NCI-H1417 treated with DMSO at 0.1 percent for 48 hours (cell line): ENCODE measurements at regions not wholly inside any gene's neighbourhood (a gene's known extent, or its start where the extent isn't known, plus 50 kb on each side); places are given as distances from the start of the nearest gene placed in this dataset.

Experiments
- DNase-seq: peaks from one replicate; lab custom pipeline; 2025; lab: John Stamatoyannopoulos, UW

DNA sequence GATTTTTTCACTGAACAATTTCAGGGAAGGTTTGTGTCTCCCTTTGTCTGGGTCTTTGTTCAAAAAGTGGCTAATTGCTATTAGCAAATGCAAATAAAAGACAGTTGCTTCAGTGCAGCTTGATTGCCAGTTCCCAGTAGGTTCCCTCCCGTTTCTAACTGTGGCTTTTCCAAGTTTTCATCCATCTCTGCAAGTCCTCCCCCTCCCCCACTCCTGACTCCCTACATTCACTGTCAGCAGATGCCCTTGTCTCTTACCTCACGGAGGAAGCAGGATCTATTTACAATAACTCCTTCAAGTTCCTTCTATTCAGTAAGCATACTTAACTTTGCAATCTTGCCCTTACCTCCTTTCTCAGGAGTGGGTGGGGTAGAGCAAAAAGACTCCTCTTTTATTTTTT lies 55.4 kb upstream of the SCEL start:
- no peak for DNase-seq

DNA sequence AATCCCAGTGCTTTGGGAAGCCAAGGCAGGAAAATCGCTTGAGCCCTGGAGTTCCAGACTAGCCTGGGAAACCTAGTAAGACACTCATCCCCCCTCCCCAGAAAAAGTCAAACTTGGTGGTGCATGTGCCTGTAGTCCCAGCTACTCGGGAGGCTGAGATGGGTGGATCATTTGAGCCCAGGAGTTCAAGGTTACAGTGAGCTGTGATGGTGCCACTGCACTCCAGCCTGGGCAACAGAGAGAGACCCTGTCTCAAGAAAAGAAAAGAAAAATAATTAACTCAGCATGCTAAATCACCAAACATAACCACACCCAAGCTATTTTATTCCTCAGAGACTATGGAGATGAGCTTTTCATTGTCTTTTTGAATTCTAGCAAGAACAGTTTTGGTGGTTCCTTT lies 56.2 kb upstream of the SCEL start:
- DNase-seq, result no peak

DNA sequence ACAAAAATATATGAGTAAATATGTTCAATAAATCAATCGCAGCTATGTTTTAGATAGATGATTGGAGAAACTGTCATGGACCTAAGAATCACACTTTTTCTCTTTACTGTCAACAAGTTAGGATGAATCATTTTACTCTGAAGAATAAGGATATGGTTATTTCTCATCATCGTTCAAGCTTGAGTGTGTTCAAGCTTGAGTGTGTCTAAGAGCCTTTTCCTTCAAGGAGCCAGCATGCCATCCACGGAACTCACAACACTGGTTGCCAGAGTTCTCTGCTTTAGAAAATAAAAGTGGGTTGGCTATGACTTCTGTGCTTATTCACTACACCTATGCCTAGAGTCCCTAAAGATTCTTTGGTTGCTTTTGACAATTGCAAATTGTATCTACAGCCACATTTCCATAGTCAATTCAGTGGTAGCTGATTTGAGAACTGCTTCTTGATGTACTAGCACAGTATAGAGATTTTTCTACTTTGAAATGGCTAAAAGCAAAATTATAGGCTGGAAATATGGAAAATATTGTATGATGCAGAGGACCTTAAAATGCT lies 58.1 kb upstream of the SCEL start:
- no peak for DNase-seq

DNA sequence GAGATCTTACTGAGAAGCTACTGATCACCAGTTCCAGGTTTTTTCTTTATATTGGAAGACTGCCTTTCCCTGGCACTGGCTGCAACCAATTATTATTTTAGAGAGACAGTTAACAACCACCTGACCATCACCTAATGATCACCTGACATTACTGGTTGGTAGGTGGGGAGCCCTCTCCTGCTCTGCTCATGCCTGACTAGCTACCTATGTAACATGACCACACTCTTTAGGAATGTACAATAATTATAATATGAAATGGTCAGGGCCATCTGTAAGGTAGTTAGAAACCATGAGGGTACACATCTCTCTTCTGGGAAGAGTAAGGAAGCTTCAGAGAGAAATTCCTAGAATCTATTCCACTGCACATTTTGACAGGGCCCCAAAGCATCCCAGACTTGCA lies 59.0 kb upstream of the SCEL start:
- no peak for DNase-seq

DNA sequence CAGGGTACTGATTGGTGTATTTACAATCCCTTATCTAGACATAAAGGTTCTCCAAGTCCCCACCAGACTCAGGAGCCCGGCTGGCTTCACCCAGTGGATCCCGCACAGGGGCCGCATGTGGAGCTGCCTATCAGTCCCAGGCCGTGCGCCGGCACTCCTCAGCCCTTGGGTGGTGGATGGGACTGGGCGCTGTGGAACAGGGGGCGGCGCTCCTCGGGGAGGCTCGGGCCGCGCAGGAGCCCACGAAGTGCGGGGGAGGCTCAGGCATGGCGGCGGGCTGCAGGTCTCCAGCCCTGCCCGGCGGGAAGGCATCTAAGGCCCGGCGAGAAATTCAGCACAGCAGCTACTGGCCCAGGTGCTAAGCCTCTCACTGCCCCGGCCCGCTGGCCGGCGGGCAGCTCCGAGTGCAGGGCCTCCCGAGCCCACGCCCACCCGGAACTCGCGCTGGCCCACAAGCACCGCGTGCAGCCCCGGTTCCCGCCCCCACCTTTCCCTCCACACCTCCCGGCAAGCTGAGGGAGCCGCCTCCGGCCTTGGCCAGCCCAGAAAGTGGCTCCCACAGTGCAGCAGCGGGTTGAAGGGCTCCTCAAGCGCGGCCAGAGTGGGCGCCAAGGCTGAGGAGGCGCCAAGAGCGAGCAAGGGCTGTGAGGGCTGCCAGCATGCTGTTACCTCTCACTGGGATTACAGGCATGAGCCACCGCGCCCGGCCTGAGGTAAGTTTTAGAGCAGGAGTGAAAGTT lies 60.0 kb upstream of the SCEL start:
- DNase-seq, result no peak

DNA sequence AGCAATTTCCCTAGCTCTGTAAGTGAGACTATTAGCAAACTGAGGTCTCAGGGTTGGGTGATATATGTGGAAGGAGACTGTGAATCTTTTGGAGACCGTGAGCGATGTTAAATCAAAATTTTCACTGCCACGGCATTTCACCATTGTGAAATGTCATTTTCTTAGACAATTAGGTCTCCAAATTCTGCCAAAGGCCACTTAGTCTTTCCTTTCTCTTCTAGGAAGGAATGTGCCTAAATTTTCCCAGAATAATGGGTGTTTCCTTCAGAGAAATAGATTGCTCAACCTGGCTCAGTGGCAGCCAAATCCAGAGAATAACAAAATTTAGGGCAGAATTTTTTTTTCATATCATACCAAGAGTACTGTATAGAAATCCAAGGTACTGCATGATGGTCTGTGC lies 64.5 kb upstream of the SCEL start:
- DNase-seq, result no peak

DNA sequence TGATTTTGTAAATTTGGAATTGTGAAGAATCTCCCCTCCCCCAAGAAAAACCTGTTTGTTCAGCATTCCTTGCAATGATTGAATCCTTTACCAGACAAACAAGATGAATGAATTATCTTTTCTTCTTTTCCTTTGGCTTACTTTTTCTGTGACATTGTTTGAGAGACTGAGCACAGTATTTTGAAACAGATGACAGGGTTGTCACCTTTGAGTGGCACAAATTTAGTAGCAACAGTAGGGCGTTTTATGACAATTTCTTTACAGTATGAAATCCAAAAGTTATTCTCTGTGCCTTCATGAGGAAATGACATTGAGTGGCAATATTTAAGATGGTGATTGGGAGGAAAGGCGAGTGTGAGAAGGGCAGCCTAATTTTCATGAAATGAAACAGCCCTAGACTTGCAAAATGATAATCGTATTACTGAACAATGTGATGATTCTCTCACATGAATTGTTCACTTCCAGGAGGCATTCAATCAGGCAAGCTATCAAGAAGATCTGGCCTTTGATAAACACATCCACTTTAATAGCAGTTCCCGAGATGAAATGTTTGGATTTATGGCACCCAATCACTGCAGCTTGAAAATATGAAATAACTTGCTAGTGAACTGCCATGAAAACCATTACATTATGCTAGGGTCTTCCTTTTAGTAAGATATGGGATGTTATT lies 68.6 kb upstream of the SCEL start:
- DNase-seq, result no peak

DNA sequence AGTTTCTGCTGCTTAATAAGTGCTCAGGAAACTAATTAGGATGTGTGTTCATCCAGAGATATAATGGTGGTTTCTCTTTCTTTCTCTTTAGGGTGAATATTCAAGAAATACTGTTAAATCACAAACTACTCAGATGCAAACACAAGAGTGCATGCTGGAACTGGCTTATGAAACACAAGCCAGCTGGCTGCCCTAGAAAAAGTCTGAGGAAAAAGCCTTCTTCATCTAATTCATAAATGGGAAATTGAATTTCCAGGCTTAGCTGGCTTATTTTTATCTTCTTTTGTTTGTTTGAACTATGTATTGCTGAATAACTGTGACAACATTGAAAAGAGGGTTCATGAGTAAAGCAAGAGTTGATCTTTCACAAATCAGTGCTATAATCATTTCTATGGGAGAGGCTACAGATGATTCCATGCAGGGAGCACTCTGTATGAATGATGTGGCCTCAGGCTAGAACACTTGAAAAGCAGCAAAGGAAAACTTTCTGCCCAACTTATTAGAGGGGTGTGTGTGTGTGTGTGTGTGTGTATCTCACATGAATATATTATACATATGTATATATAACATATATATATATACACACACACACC lies 69.8 kb upstream of the SCEL start:
- no peak for DNase-seq

DNA sequence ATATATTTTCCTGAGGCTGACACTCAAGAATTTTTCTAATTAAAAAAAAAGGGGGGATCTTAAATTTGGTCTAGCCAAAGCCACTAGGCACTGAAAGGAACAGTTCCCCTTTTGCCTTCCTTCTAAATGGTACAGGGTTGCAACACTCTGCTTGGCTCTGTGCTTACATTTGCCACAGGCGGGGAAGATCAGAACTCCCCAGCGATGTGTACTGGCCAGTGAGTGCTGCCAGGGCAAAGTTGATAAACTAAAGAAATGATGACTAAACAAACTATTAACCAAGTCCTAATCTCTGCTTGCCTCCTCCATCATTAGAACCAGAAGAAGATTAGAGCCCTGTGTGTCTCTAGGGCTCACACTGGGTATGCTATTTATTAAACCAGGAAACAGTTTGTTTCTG lies 75.3 kb upstream of the SCEL start:
- no peak for DNase-seq

DNA sequence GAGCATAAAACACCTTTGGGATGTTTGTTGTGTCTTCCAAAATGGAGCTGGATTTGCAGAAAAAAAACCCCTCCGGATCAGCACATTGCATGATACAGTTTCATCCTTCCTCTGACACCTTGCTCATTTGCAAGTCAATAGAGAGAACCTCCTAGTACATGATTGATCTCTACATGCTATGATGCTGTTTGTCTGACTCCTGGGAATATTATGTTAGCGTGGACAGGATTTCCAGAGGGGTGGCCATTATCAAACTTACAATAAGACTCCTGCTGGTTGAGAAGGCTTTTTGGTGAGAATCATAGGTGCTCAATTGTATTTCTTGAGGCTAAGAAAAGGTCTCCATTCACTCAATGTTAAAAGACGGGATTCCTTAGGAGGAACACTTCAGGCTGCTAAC lies 75.9 kb upstream of the SCEL start:
- no peak for DNase-seq

DNA sequence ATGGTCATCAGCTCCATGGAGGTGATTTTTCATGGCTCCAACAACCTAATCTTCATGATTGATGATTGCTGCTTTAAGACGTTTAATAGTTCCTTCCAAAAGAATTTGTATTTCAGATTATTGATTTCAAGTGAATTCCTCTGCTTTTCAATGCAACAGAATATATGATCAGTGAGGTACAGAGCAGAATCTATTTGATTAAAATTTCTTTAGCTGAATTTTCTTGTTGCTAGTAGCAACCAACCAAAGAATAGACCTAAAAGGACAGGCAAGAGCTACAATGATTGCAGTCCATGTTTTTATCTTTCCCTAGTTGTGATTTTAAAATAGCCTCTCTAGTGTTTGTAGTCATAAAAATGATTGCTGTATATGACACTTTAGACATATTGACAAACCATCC lies 76.8 kb upstream of the SCEL start:
- no peak for DNase-seq

DNA sequence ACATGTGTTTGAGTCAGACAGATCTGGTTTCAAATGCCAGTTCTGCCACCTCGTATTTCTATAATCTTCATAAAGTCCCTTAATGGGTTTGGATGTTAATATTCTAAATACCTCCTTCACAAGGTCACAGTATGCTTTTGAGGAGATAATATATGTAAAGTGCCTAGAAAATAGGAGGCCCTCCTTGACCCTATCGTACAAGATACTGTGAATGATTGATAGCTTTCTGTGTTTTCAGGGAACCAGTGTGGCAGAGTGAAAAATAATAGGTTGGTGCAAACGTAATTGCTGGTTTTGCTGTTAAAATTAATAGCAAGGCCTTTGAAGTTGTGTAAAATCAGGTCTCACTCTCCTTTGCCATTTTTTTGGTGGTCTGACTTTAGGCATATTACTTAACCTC lies 77.5 kb upstream of the SCEL start:
- DNase-seq, result peak; percentile 80

DNA sequence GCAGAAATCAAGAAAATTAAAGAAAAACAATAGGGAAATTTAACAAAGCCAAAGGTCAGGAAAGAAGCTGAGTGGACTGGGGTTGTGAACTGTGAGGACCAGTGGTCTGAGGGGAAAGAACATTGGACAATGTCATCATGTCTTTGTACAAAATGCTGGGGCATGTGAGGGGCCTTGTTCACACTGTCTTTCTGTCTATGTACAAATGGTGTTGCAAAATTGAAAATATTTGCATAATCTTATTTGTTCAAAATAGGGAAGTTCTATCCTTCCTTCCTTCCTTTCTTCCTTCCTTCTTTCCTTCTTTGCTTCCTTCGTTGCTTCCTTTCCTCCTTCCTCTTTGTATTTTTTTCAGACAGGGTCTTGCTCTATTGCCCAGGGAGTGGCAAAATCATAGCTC lies 79.2 kb upstream of the SCEL start:
- no peak for DNase-seq

DNA sequence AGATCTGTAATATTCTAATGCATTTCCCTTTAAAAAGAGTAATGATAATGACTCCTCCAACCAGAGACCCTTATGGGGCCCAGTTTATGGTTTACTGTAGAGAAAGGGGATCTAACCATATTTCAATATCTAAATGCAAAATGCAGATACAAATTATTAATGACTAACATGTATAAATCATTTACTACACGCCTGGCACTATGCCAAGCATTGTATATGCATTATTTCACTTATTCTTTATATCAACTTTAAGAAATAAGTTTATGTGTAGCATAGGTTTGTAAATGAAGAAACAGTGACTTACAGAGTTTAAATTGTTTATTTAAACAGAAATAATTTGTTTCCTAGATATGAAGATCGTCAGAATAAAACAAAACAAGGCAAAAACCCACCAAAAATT lies 86.2 kb upstream of the SCEL start:
- DNase-seq, result no peak

DNA sequence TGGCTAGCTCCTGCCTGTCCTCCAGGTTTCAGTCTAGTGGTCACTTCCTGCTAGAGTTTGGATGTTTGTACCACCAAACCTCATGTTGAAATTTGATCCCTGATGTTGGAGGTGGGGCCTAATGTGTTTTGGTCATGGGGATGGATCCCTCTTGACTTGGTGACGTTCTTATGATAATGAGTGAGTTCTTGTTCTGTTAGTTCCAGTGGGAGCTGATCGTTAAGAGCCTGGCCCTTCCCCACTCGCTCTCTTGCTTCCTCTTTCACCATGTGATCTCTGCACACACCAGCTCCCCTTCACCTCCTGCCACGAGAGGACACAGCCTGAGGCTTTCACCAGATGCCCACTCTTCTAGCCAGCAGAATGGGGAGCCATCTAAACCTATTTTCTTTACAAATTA lies 86.8 kb upstream of the SCEL start:
- DNase-seq, result no peak

DNA sequence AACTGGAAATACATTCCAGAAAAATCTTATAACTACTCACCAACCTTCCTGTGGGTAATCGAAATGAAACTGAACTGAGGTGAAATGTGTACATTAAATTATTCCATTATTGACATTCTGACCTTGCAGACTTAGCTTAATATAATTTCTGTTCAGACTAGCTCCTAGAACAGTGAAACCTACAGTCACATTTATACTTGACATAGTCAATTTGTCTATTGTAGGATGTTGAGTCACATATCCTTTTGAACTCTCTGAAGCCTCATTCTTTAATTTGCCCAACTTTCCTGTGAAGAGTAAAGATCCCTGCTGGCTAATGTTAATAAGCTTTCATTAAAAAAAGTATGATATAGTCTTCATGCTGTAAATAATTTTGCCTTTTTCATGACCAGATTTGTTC lies 92.0 kb upstream of the SCEL start:
- no peak for DNase-seq

DNA sequence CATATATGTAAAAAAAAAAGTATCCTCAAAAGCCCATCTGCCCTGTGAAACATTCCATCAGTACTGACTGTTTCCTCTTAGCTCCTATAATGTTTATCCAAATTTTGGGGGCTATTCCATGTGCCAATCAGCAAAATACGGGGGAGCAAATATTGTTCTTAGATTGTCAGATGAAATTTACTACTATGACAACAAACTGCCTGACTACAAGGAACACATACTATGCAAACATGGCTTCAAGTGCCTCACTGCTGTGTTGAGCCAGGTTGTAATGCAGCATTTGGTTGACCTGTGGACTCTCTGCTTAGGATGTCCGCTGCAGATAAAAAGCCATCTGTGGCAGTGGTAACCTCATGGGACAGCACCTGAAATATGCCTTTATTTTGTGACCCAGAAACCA lies 98.2 kb upstream of the SCEL start:
- DNase-seq, result no peak

DNA sequence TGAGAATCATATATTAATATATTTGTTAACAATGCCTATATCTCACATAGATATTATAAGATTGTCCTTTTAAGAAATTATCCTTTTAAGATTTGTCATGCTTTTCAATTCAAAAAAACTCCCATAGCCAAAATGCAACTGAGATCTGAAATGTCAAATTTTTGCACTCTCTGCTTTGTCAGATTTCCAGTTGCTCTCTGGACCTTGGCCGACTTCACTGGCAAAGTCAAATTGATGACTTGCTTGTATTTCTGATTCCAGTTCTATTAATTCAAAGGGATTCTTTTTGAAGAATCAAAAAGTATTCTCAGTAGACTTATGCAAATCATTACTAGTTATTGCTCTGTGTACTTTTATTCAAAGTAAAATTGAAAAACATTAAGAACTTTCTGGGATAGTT lies 101.2 kb upstream of the SCEL start:
- no peak for DNase-seq

DNA sequence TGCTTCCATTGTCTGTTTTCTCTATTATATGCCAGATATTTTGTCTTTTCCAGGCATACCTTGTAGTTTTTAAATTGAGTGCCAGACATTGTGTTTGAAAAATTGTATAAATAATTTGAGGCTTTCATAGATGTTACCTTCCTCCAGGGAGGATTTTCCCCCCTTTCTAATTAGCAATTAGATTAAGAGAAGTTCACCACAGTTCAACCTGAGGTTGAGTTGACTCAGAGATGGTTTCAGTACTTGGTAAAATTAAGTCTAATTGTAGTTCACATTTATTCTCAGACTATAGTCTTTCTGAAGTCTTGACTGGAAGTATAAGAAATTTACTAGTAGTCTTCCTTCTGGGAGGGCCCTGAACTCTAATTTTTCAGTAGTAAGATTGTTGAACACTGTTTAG lies 104.1 kb upstream of the SCEL start:
- DNase-seq, result no peak

DNA sequence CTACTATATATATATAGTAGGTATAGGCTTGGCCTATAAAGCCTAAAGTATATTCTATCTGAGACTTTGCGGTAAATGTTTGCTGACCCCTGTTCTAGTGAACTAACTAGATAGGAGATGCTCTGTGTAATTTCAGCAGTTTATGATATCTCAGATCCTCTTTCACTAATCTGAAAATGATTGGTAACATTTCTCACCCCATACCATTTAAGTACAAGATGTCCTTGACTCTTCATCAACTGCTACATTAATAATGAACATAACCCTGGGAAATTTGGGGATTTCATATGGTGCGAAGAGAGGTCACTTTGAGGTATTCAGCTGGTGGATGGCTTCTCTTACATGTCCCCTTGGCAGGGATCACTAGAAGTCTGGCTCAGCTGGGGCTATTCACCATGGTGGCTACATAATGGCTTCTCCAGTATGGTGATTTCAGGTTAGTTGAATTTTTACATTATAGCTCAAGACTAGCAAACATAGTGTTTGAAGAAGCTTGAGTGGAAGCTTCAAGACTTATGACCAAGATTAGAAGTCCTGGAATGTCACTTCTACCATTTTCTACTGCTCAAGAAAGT lies 103.6 kb upstream of the MYCBP2 start:
- DNase-seq, result no peak

DNA sequence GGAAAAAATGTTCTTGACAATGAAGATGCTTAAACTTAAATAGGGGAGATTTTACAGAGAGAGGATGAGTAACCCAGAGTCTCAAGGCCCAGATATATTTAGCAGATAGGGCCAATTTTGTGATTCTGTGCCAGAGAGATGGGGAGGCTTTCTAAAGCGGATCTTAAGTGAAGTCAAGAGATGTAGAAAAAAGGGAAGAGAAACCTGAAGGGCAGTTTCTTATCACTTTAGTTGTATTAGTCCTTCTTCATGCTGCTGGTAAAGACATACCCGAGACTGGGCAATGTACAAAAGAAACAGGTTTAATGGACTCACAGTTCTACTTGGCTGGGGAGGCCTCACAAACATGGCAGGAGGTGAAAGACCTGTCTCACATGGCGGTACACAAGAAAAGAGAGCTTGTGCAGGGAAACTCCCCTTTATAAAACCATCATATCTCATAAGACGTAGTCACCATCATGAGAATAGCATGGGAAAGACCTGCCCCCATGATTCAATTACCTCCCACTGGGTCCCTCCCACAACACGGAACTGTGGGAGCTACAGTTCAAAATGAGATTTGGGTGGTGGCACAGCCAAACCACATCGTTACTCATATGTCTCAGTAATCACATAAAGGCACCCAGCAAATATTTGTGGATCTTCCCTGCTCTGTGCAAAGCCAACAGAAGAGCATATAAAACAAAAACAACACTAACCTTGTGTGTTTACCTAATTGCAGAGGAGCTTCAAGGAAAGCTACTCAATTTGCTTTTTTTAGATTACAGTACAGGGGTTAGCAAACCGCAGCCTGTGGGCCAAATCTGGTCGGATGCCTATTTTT lies 102.6 kb upstream of the MYCBP2 start:
- DNase-seq, result no peak

DNA sequence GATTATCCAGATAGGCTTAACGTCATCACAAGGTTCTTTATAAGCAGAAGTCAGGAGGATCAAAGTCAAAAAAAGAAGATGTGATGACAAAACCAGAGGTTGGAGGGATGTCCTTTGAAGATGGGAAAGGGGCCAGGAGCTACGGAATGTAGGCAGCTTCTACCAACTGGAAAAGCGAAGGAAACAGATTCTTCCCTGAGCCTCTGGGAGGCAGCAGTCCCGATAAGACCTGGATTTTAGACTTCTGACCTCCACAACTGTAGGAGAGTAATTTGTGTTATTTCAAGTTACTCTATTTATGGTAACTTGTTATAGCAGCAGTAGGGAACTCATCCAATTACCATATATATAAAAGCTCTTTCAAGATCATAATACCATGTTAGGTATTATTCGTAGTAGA lies 98.8 kb upstream of the MYCBP2 start:
- no peak for DNase-seq
